Endometrium (tissue), 2 donors: ENCODE measurements at regions not wholly inside any gene's neighbourhood (a gene's known extent, or its start where the extent isn't known, plus 50 kb on each side); places are given as distances from the start of the nearest gene placed in this dataset.

Experiments
- FAIRE-seq: peaks from 2 replicates; lab custom pipeline; 2012; peaks lifted over from hg19 to GRCh38; lab: Jason Lieb, UNC
- donor health status: control.
- donor health status: control.

DNA sequence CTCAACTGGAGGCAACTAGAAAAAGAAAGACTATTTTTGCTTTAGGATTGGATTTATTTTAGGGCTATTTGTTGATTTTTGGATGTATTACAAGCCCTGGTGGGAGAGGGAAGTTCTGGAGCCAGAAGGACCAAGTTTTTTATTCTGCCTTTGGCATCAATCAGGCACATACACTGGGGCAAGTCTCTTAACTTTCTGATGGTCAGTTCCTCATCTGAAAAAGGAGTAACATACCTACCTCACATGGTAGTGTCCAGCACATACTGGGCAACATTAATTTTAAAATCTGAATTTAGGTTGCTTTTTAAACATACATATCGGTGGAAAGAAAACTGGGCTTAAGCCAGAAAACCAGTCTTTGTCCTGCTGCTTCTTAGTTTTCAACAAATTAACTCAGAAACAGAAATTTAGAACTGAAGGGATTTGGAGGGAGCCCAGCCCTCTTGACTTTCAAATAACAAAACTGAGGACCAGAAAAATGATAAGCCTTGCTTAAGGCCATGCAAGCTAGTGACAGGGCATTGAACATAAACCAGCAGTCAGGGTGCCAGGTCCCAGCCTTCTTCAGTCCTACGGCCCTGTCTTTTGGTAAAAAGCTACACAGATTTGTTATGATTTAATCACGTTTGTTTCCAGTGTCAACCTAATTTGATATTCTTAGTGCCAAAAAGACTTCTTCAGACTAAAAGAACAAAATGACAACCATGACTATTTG is 90.2 kb upstream of the SLC38A2 start:
- FAIRE-seq: no peak

GRCh38 chr12:46461907-46462640 is 89.5 kb upstream of the SLC38A2 start:
- no peak for FAIRE-seq

DNA sequence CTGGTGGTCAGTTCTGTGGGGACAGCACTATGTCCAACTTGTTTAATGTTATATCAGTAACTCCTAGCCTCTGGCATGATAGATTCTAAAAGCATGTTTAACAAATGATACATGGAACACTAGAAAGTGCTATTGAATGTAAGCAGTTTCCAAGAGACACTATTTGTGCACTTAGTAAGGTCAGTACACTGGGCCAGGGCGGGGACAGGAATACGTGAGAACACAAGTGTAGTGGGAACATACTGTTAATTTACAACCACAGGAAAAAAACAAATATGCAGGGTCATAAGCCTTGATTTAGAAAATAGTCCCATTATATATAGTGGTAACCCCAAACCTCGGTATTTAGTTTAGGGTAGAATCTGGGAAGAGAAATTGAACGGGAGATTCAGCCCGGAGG is 88.9 kb upstream of the SLC38A2 start:
- no peak for FAIRE-seq

DNA sequence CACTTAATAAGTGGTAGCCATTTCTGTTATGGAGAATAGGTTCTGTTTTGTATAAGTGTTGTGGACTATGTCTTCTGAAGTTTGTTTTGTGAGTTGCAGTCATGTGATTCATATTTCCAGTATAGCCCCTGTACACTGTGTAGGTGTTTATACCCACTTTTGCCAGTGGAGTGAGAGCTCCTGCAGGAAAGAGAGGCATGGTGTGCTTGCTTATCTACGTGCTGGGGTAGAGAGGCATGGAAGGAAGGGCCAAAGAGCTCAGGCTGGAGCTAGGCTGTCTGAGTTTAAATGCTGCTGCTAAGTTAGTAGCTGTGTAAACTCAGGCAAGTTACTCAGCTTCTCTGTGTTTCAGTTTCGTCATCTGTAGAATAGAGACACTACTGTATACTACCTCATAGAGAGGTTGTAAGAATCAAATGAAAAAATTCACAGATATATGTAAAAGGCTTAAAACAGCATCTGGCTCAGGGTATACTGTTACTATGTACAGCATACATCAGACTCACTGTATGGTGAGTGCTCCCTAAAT is 88.2 kb upstream of the SLC38A2 start:
- FAIRE-seq: no peak

- no peak for FAIRE-seq
Observed at GRCh38 chr12:46459861-46460545, 87.4 kb upstream of the SLC38A2 start.

- FAIRE-seq: no peak
Observed at GRCh38 chr12:46459111-46459510, 86.5 kb upstream of the SLC38A2 start.

- no peak for FAIRE-seq
Observed at GRCh38 chr12:46458500-46459102, 86.0 kb upstream of the SLC38A2 start.

DNA sequence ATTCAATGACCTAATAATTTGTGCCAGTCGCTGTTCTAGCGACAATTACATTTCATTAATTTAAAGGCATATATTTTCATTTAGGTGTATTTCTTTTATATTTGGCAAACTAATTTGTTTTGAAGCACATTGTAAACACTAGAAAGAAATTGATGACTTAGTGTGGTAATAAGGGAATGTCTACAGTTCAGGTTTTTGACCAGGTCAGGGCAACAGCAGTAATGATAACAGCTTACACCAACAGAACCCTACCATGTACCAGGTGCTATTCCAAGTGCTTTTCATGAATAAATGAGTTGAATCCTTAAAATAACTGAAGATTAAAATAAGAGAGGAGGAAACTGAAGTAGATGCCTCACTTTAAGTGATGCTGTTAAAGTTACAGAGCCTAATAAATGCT is 85.4 kb upstream of the SLC38A2 start:
- FAIRE-seq: no peak

DNA sequence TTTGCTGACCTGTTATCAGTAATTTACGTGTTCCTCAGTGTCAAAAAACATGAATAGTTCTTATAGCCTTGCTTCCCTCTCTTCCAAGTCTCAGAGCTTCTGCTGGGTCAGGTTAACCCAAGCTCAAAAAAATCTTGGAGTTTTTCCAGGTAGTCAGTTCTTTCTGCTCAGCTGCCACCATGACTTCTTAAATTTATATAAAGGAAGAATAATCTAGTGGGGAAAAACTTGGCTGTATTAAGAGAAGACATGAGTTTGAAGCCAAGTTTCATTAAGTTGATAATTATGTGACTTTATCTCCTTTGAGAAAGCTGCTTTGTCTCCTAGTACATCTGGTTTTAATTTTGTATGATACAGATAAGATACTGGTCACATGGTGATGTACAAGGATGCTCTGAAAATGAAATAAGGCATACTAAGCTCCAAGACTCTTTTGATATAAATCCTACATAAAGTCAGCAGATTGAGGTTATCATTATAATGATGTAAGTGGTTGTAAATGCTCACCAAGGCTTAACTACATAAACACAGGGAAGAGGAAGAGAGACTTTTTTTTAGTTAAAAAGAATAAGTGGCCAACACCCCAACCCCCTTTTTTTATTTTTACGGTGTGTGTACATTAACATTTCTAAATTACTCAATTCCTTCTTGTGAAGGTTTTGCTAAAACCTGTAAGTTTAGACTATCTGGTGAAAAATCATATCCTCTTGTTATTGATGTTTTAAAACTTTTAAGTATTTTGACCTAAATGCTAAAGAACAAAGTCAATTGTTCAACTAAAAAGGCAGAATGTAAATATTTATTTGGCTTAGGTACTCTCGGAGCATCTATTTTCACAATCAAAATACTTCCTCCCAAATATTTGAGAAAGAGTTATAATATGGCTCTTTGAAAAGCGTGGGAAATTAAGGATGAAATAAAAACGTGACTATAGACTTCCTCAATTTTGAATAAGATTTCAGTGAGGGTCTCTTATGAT is 84.1 kb upstream of the SLC38A2 start:
- peak; percentile 96 for FAIRE-seq

- FAIRE-seq: no peak
Observed at GRCh38 chr12:46455648-46456352, 83.2 kb upstream of the SLC38A2 start.

GRCh38 chr12:46454981-46455380 is 82.4 kb upstream of the SLC38A2 start:
- FAIRE-seq: no peak

DNA sequence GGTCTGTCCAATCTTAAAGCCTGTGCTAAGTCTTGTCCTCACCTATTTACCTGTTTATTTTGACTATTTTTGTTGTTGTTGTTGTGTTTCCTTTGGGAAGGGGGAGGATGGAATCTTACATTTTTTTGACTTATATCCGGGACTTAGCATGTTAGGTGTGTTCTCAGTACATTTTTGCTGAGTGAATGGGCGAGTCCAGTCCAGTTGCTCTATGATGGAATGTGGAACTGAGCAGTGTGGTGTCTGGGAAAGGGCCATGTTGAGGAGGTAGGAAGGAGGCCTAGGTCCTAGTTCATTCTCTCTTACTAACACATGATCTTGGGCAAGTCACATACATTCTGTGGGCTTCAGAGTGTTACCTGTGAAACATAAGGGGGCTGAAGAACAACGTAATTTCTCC is 80.9 kb upstream of the SLC38A2 start:
- no peak for FAIRE-seq

DNA sequence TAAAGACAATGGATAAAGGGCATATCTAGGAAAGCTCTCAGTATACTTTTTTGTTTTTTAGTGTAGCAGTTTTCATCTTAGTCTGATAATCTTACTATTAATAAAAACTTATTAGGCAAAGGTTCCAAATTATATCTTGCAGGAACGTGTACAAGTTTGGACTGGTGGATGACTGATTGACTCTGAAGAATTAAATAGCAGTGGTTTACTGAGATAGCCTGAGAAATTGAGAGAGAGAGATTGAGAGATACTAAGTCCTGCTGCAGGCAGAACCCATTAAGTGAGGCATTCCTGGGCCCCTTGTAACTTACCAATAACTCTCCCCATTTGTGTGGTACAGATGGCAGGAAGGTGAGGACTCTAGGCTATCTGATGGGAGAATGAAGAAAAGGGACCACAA is 80.2 kb upstream of the SLC38A2 start:
- FAIRE-seq: no peak

- FAIRE-seq: no peak
Observed at GRCh38 chr12:46452061-46452615, 79.6 kb upstream of the SLC38A2 start.

- no peak for FAIRE-seq
Observed at GRCh38 chr12:46451276-46452021, 78.9 kb upstream of the SLC38A2 start.

- no peak for FAIRE-seq
Observed at GRCh38 chr12:46450279-46450748, 77.7 kb upstream of the SLC38A2 start.

- FAIRE-seq: no peak
Observed at GRCh38 chr12:46449856-46450255, 77.3 kb upstream of the SLC38A2 start.

DNA sequence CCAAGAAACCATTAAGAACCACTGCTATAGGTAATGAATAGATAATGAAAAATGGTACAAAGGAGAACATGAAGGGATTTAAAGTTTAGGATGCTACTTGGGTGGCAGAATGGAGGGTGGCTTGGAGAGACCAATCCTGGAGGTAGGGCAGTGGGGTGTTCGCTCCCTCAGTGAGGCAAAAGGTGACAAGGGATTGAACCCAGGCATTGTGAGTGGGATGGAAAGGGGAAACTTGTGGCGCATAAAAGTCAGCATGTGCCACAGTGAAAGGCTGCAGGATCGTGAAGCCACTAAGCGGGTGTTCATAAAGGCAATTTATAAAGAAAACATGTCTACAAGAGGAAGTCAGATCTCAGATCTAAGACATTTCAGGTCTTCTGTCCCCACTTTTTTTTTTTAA is 76.7 kb upstream of the SLC38A2 start:
- no peak for FAIRE-seq

DNA sequence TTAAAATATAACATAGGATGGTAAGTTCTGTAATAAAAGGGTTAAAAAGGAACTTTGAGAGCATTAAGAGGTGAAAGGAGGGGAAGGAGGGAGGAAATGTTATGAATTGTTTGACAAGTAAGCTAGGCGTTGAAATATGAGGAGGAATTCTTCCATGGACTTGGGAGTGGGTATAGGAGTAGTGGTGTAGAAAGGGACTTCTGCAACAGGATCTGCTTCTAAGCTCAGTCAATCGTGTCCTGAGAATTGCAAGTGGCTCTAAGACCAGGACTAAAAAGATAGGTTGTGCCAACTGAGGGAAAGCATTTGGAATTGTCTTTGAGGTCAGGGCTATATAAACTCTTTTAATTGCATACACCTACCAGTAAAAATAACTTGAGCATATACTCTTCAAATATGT is 74.1 kb upstream of the SLC38A2 start:
- FAIRE-seq: no peak
